OCI-LY3 (cell line): ENCODE measurements at regions not wholly inside any gene's neighbourhood (a gene's known extent, or its start where the extent isn't known, plus 50 kb on each side); places are given as distances from the start of the nearest gene placed in this dataset.

Experiments
- H2AFZ ChIP-seq: fragments of 200-600, 300-600 bp; shearing (Covaris generic); 2 replicates; pipeline ENCODE4 v1.6.0; 2014; ENCODE audit warnings: antibody characterized with exemption, low read depth, low read length
- H3K27ac ChIP-seq: fragments of 200-600, 300-600 bp; sonication (generic); 2 replicates; pipeline ENCODE4 v1.5.1; 2014; ENCODE audit warnings: mild to moderate bottlenecking, low read length, moderate library complexity, mixed read lengths
- H3K27me3 ChIP-seq: fragments of 200-600, 300-600 bp; sonication (generic); 2 replicates; pipeline ENCODE4 v1.6.1; 2014; ENCODE audit warnings: low read depth, low read length, mixed read lengths
- H3K36me3 ChIP-seq: fragments of 200-600, 300-600 bp; sonication (generic); replicated peaks from 2 replicates; pipeline ENCODE3; 2014; ENCODE audit warnings: low read depth, low read length, mixed read lengths
- H3K4me1 ChIP-seq: fragments of 300-600, 200-600 bp; sonication (generic); 2 replicates; pipeline ENCODE4 v1.6.1; 2014; ENCODE audit warnings: low read length, mixed read lengths
- H3K4me2 ChIP-seq: fragments of 200-600, 300-600 bp; sonication (generic); 2 replicates; pipeline ENCODE4 v1.6.1; 2014; ENCODE audit warnings: low read length, mixed read lengths
- H3K4me3 ChIP-seq: fragments of 300-600, 200-600 bp; sonication (generic); 2 replicates; pipeline ENCODE4 v1.5.1; 2014; ENCODE audit warnings: antibody characterized with exemption, mild to moderate bottlenecking, low read length, moderate library complexity
- H3K79me2 ChIP-seq: fragments of 300-600, 200-600 bp; shearing (Covaris generic); 2 replicates; pipeline ENCODE4 v1.6.1; 2014; ENCODE audit warnings: mild to moderate bottlenecking, low read length, mixed read lengths
- H3K9ac ChIP-seq: fragments of 300-600, 200-600 bp; shearing (Covaris generic); 2 replicates; pipeline ENCODE4 v1.6.0; 2014; ENCODE audit warnings: mild to moderate bottlenecking, low read length, moderate library complexity
- H3K9me3 ChIP-seq: fragments of 200-600, 300-600 bp; shearing (Covaris generic); 2 replicates; pipeline ENCODE4 v1.6.1; 2014; ENCODE audit warnings: low read length, mixed read lengths; ENCODE audit not compliant: insufficient read depth
- H4K20me1 ChIP-seq: fragments of 200-600, 300-600 bp; sonication (generic); 2 replicates; pipeline ENCODE4 v1.6.1; 2016; ENCODE audit warnings: low read length, mixed read lengths; ENCODE audit not compliant: insufficient read depth
- EZH2phosphoT487 ChIP-seq: fragments of 200-600 bp; shearing (Covaris generic); IDR thresholded peaks from 2 replicates; pipeline ENCODE4 v1.6.1; 2018; ENCODE audit warnings: antibody characterized with exemption, mixed run types, low read depth
- TF ChIP-seq, protein P1 (sequence below): fragments of 200-600, 300-600 bp; sonication (generic); IDR thresholded peaks from 2 replicates; pipeline ENCODE4 v1.5.1; 2014; ENCODE audit warnings: antibody characterized with exemption, low read length, low read depth

DNA sequence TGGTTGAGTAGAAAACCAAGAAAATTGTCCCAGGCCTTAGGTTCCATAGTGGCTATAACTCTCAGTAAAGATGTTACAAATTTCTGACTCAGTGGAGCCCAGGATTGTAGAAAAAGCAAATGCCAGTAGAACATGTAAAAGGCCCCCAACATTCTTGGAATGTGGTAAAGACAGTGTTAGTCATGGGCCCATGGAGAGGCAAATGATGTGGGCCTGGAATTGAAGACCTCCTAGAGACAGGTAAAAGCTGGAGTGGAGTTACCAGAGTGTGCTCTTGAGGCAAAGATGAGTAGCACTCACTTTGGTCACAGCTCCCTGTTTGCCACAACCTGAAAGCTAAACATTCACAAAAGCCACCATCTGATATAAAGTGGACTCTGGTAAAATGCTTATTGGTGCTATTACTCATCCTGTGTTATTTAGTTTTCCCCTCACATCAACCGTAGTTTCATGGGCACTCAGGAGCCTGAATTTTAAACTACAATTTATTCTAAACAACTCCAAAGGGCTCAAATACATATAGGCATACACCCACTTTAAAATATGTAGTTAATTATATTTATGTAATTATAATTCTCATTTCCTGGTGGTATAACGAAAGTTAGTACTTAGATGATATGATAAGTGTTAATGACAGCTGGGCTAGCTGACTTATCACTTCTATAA, 359.6 kb upstream of the NECTIN3 start:
- TF ChIP-seq, protein P1, sequence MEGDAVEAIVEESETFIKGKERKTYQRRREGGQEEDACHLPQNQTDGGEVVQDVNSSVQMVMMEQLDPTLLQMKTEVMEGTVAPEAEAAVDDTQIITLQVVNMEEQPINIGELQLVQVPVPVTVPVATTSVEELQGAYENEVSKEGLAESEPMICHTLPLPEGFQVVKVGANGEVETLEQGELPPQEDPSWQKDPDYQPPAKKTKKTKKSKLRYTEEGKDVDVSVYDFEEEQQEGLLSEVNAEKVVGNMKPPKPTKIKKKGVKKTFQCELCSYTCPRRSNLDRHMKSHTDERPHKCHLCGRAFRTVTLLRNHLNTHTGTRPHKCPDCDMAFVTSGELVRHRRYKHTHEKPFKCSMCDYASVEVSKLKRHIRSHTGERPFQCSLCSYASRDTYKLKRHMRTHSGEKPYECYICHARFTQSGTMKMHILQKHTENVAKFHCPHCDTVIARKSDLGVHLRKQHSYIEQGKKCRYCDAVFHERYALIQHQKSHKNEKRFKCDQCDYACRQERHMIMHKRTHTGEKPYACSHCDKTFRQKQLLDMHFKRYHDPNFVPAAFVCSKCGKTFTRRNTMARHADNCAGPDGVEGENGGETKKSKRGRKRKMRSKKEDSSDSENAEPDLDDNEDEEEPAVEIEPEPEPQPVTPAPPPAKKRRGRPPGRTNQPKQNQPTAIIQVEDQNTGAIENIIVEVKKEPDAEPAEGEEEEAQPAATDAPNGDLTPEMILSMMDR: no peak
- no peak for TF ChIP-seq EZH2phosphoT487
- no peak overlapping the region for H3K4me2 ChIP-seq
- H3K79me2 ChIP-seq: no peaks in the 10 kb centered on the region
- no peak overlapping the region for H3K4me3 ChIP-seq
- no peaks in the 10 kb centered on the region for H3K36me3 ChIP-seq
- no peaks in the 10 kb centered on the region for H3K9me3 ChIP-seq
- no peak overlapping the region for H2AFZ ChIP-seq
- no peak overlapping the region for H3K9ac ChIP-seq
- H4K20me1 ChIP-seq: no peaks in the 10 kb centered on the region
- no peak overlapping the region for H3K27ac ChIP-seq
- no peaks in the 10 kb centered on the region for H3K27me3 ChIP-seq
- no peaks in the 10 kb centered on the region for H3K4me1 ChIP-seq

DNA sequence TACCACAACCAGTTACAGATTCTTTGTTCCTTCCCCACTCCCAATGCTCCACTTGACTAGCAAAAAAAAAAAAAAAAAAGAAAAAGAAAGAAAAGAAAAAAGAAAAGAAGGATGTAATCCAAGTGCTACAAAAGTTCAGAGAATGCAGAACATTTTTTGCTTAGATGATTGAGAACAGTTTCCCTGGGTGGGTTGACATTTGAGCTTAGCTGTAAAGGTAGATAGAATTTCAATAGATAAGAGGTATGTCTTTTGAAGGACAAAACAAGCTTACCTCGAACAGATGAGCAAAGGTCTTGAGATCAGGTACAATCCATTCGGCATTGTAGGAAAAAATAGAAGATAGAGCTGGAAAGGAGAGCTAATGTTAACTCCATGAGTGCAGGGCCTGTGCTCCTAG, 344.6 kb upstream of the NECTIN3 start:
- Histone ChIP-seq H3K4me2 (no peak overlapping the region), H3K27ac (no peak overlapping the region)

DNA sequence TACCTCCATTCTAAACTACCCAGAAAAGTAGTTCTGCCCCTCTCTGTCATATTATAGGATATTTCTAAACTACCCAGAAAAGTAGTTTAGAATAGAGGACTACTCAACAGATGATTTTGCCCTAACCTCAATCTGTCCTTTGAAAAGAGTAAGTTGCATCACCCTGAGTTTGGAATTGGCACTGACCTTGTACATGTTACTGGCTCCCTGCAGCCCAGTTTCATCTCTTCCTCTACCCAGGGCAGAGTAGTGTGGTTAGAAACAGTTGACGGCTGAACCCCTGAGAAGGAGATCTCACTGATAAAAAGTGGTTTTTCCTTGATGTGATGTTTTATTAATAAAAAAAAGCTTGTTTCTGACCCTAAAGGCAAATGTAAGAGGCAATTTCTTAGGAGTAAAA, 340.5 kb upstream of the NECTIN3 start:
- no peak overlapping the region for H3K4me3 ChIP-seq
- no peaks in the 10 kb centered on the region for H3K27me3 ChIP-seq
- H3K27ac ChIP-seq: no peak overlapping the region
- peaks cover 2% of the 10 kb centered on the region for H3K4me1 ChIP-seq
- H4K20me1 ChIP-seq: no peaks in the 10 kb centered on the region
- H3K79me2 ChIP-seq: no peaks in the 10 kb centered on the region
- TF ChIP-seq, protein P1: no peak
- no peak for TF ChIP-seq EZH2phosphoT487
- H3K4me2 ChIP-seq: no peak overlapping the region
- no peak overlapping the region for H2AFZ ChIP-seq
- H3K9ac ChIP-seq: no peak overlapping the region
- H3K36me3 ChIP-seq: no peaks in the 10 kb centered on the region
- H3K9me3 ChIP-seq: no peaks in the 10 kb centered on the region

More for the DNA sequence above, 344.6 kb upstream of the NECTIN3 start:
- H3K9ac ChIP-seq: no peak overlapping the region
- TF ChIP-seq, protein P1: no peak
- no peak for TF ChIP-seq EZH2phosphoT487
- H3K27me3 ChIP-seq: no peaks in the 10 kb centered on the region
- no peaks in the 10 kb centered on the region for H3K9me3 ChIP-seq
- H3K79me2 ChIP-seq: no peaks in the 10 kb centered on the region
- H2AFZ ChIP-seq: no peak overlapping the region
- no peaks in the 10 kb centered on the region for H3K4me1 ChIP-seq
- no peaks in the 10 kb centered on the region for H4K20me1 ChIP-seq
- no peak overlapping the region for H3K4me3 ChIP-seq
- H3K36me3 ChIP-seq: no peaks in the 10 kb centered on the region

DNA sequence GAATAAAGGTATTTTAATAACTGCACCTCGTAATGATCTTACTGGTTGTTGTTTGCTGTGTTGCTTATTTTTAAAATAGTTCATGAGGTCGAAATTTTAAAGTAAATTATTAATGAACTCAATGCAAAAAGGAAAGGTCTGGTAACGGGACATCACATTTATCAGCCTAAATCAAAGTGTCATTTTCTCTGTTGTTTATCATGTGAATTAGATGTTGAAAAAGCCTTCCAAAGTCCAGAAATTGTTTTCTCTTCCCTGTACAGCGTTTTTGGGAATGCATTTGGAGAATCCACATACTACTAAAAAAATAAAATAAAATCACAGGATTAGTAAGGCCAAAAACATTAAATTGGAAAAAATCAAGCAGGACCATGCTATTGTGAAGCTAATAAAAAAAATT, 339.2 kb upstream of the NECTIN3 start:
- no peaks in the 10 kb centered on the region for H3K9me3 ChIP-seq
- H3K27me3 ChIP-seq: no peaks in the 10 kb centered on the region
- H3K4me3 ChIP-seq: no peak overlapping the region
- H3K79me2 ChIP-seq: no peaks in the 10 kb centered on the region
- H3K36me3 ChIP-seq: no peaks in the 10 kb centered on the region
- H4K20me1 ChIP-seq: no peaks in the 10 kb centered on the region
- no peak overlapping the region for H2AFZ ChIP-seq
- no peak overlapping the region for H3K9ac ChIP-seq
- no peak overlapping the region for H3K4me2 ChIP-seq
- no peak overlapping the region for H3K27ac ChIP-seq
- no peak for TF ChIP-seq EZH2phosphoT487
- TF ChIP-seq, protein P1: no peak
- peaks cover 9% of the 10 kb centered on the region for H3K4me1 ChIP-seq
